LHCN-M2 (cell line): ENCODE measurements at regions not wholly inside any gene's neighbourhood (a gene's known extent, or its start where the extent isn't known, plus 50 kb on each side); places are given as distances from the start of the nearest gene placed in this dataset.
A peak's percentile ranks its signal among the peaks of the same experiment; 100 is the strongest.

ENCODE experiments used
- DNase-seq: peaks from one replicate; pipeline ENCODE4 v3.0.0-alpha.2; 2012; ENCODE audit warnings: low read depth

DNA sequence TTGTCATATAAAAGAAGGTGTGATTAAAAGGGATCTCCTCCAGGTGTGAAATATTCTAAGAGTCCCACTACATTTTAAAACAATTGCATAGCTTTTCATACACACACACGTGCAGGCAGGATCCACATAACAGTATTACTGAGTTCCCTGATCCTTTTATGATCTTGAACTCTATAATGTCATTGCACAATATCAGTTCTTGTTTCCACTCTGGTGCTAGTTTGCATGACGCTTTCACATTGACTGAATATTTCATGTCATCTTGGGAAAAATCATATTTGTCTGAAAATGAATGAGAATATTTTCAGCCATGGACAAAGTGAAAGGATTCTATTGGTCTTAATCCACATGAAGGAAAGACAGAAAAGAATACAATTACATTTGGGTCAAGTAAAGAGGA is 703.8 kb downstream of the CDH8 start:
- no peak for DNase-seq

DNA sequence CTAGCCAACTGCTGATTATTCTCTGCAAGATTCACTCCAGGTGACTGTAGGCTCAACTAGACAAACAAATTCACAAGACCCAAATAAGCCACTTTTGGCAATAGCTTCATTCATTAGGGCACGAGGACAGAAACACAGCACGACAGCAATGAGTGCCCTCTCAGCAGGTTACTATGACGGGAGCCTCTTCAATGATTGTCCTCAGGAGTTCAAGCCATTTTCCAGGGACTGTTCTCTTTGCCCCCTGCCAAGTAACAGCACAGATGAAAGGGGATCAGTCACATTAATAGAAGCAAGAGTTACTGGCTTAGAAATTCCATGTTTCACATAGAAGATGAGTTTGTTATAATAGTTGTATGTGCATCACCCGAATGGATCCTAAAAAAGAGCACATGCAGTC is 712.2 kb downstream of the CDH8 start:
- no peak for DNase-seq

DNA sequence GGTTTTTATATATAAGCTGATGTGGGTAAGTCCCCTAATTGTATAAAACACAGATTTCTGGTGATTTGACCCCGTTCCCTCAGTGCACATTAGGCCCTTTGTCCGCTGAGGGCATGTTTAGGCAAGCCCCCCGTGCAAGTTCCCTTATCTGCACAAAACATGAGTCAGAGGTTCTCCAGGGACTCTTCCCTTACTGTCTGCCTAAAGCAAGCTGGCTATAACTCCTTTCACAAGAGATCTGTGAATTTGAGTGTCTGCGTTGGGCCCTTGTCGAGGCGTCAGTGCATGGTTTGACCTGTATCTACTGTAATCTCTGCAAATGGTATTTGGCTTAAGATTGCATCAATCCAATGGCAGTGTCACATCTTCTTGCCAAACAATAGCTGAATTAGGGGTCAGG is 712.8 kb downstream of the CDH8 start:
- peak; percentile 50 for DNase-seq

GRCh38 chr16:61320791-61321190 is 715.4 kb downstream of the CDH8 start:
- no peak for DNase-seq

- peak; percentile 25 for DNase-seq
Measured at GRCh38 chr16:61313931-61314330, 722.3 kb downstream of the CDH8 start.

DNA sequence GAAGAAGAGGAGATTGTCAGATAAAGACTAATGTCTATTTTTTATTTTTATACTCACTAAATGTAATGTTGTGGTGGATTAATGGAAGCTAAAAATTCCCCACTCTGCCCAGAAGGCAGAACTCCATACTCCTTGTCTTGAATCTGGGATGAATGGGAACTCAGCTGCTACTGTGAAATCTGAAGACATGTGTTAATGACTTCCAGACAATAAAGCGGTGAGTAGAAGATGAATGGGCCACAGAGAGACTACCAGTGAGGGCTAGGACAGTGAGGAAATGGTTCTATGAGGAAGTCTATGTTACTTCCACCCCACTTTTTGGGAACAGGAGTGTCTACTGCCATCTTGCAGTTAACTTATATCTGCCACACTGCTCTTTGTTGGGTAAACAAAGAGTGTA is 726.9 kb downstream of the CDH8 start:
- DNase-seq: peak; percentile 32

- DNase-seq: no peak
Measured at GRCh38 chr16:61306204-61306603, 730.0 kb downstream of the CDH8 start.

GRCh38 chr16:61296814-61297213 is 739.4 kb downstream of the CDH8 start:
- DNase-seq: no peak

DNA sequence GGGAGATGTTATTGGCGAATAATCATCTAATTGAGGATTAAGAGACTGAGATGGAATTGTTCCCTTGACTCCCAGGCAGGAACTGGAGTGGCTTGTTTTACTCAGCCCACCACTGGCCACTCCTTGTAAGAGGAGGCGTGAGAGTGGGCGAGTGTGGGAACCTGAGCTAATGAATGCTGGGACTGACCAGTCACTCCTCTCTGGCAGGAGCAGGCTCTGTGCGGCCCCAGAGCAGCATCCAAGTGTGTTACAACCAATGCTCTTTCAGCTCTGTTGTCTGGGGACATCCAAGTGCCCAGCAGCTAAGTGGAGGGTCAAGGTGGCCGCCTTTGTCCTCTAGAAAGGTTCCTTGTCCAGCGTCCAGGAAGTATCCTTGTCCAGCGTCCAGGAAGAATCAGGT is 739.9 kb downstream of the CDH8 start:
- no peak for DNase-seq

- DNase-seq: peak; percentile 67
Measured at GRCh38 chr16:61295311-61295710, 740.9 kb downstream of the CDH8 start.

DNA sequence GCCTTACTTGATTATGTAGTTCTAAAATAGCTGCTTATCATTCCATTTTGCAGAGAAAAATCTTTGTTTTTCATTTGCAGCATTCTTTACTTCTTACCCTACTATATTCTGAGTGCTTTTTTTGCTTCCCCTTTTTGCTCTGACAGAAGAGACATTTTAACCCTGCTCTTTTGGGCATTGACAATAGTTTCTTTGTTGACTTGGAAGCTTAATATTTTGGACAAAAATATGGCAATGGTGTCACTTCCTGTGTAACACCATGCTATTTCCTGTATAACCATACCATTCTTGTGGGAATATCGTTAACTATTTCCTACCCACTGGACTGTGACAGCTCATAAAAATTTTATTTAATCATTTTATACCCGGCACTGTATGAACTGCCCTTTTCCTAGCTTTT is 747.1 kb downstream of the CDH8 start:
- DNase-seq: no peak

DNA sequence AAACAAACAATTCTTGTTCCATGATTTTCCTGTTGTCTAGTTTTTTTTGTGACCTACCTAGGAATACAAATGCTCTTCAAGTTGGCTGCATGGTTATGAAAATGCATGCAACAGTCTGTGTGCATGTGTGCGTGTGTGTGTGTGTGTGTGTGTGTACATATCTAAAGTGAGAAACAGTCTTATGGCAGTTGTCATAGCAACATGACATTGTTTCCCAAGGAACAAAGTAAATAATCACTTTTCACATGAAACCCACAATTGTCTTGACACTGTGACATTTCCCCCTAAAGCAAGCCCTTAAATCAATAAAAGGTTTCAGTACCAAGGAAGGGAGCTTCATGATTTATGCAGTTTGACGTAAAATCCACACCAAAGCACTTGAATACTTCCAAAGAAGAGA is 758.4 kb downstream of the CDH8 start:
- no peak for DNase-seq

DNA sequence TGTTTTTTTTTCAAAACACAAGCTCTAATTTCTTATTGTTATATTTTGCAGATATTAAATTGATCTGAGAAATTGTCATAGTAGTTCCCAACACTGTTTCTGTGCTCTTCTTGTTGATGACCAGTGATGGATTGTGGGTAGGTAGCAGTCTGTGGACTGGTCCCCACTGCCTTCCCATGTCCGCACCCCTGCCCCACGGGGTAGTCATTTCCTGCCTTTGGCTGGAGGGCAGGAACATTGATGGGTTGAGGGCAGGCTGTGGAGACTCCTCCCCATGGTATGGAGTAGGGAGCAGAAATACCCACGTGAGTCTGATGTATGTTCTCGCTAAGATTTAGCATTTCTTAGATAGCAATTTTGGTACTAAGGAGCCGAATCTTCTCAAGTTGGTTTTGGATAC is 762.0 kb downstream of the CDH8 start:
- no peak for DNase-seq

GRCh38 chr16:61270726-61271125 is 765.5 kb downstream of the CDH8 start:
- DNase-seq: no peak

DNA sequence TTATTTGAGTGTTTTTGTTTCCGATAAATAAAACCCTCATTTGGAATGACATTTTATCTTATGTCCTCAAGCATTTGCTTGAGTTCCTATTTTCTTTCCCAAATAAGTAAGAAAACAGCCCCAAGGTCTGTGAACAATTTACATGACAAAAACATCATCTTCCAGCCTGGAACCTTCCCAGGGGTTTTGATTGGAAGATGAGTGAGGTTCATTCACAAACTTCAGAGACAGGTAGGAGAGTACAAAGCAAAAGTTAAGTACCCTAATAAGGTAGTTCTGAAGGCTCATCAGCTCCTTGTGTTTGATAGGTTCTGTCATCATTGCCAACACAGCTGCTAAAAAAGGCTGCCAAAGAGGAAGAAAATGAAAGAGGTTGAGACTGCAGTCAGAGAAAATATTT is 772.8 kb downstream of the CDH8 start:
- peak; percentile 2 for DNase-seq

DNA sequence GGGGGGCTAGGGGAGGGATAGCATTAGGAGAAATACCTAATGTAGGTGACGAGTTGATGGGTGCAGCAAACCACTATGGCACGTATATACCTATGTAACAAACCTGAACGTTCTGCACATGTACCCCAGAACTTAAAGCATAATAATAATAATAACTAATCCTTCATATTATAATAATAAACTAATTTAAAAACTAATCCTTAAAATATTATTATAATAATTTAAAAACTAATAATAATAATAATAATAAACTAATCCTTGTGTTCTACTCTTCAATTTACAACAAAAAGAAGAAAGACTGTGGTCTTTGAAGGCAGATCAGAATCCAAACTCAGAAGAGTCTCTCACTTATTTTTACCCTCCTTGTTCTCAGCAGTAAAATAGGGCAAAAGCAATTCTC is 774.9 kb downstream of the CDH8 start:
- DNase-seq: no peak

DNA sequence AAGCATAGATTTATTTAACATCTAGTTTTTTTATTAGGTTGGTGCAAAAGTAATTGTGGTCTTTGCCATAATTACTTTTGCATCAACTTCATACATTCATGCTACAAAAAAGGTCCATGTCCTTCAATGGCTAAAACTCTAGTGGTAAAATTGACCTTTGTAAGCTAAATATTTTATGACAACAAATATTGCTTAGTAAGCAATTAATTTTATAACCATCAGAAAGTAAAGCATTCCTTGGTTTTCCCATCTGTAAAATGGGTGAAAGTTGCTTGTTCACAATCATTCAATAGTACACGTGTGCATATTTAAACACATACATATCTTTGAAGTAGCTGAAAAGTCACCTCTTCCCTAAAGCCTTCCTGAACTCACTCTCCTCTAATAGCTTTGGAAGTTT is 789.6 kb downstream of the CDH8 start:
- DNase-seq: no peak

DNA sequence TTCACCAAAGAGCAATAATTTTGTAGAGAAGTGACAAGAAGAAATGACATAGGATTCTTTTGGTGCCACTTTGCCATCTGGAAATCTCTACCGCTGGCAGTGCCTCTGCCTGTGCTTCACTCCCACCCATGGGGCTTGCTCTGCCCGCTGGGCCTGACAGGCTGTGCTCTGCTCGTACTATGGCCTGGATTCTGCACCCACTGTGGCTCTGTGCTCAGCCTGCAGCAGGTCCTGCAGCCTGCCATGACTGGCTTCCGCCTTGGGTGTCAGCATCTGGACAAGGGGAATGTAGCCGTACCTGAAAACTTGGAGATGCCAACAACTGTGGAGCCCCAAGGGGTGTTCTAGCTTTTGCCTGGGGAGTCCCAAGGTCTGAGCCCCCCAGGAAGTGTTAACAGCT is 792.3 kb downstream of the CDH8 start:
- no peak for DNase-seq

DNA sequence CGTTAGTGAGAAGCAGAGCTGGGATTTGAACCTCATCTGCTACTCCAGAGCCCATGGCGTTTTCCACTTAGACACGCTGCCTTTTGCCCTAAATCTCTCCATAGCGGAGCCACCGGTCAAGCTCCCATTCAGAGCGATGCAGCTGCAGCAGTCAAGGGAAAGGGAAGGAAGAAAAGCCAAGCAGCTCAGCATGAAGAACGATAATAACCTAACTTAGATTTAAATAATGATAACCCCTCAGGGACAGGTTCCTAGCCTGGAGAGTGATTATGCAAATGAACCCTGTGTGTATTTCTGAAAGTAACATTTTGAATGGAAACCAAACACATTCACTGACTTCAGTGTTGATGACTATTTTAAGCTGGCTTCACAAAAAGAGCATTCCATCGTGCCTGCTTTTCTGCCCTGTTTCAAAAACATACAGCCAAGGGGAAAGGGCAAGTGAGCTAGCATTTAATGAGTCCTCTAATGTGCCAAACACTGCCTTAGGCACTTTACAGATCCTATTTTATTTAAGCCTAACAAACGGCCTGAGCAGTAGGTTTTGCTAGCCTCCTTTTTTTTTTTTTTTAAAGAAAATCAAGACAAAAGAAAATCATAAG is 798.3 kb downstream of the CDH8 start:
- DNase-seq: no peak

- peak; percentile 4 for DNase-seq
Measured at GRCh38 chr16:61233713-61234112, 802.5 kb downstream of the CDH8 start.

DNA sequence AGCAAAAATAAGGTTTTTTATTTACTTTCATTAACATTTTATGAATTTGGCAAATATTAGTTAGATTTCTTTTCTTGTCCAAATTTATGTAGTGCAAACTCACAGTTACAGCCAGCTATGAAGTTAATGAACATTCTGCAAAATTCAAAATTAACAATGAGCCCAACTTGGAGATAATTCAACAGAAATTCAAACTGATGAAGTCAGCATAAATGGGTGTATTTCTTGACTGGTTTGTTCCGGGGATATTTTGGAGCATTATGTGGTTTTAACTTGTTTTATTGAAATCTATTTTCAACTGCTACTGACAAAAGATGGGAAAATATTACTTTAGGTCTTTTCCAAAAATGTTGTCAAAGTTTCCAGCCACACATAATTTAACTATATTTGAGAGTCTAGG is 807.9 kb downstream of the CDH8 start:
- no peak for DNase-seq

DNA sequence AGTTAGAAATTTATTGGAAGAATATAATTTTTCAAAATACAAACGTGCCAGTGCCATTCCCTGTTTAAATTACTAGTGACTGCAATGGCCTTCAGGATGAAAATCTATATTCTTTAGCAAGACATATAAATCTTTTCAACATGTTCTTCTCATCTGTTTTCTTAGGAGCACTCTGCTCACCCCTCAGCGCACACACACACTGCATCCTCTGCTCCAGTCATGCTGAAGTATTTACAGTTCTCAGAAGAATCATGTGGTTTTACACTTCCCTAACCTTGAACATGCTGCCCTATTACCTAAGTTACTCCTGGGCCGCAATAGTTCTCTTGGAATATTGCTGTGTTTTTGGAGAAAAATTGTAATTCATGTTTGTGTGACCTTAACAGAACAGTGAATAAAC is 820.6 kb downstream of the CDH8 start:
- DNase-seq: no peak

DNA sequence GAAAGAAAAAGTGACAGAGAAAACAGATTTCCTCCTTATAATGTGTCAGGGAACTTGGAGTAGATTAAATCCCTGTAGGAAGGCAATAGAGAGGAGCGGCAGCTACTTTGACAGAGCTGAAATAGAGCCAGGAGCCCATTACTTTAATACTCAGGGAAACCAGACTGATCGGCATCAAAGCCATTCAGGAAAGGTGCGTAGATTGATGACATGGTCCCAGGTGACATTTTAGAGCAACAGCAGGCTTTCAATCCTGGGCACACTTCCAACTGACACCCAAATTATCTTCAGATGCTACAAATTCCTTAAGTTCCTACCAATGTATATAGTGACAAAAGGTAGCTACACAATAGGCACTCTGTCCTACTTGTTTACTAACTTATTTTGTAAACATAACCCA is 821.5 kb downstream of the CDH8 start:
- no peak for DNase-seq

- no peak for DNase-seq
Measured at GRCh38 chr16:61210076-61210475, 826.2 kb downstream of the CDH8 start.
